ENCODE measurements at regions not wholly inside any gene's neighbourhood (a gene's known extent, or its start where the extent isn't known, plus 50 kb on each side); places are given as distances from the start of the nearest gene placed in this dataset.

DNA sequence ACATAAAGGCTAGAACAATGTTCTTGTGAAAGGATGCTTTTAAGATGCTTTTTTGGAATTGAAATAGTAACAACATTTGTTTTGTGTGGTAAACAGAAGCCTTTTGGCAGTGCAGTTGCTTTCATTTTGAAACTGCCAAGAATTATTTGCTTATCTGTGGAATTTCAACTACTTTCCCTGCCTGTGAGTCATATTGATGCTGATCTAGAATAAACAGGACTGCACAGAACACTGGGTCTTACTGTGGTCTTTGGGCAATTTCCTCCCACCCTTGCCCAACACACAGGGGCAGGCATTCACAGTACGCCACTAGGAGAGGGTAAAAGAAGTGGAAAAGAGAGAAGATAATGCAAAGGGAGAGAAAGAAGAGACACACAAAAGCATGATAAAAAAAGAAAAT, 483.7 kb downstream of the ELAVL2 start:
- Histone ChIP-seq H2AFZ (replicated peaks) (no peak overlapping the region), H3K4me3 (no peak overlapping the region), H4K20me1 (ENCODE audit: low read depth) (no peaks in the 10 kb centered on the region), H3K9ac (no peak overlapping the region), H3K4me1 (peaks cover 16% of the 10 kb centered on the region), H3K36me3 (no peaks in the 10 kb centered on the region), H3K4me2 (no peak overlapping the region), H3F3A (ENCODE audit: low read depth) (no peaks in the 10 kb centered on the region), H3K27me3 (no peaks in the 10 kb centered on the region), H3K9me3 (ENCODE audit: low read depth) (no peaks in the 10 kb centered on the region), H3K27ac (no peak overlapping the region), H3K79me2 (ENCODE audit: low read depth) (no peaks in the 10 kb centered on the region)
- TF ChIP-seq EZH2 (IDR thresholded peaks at IDR 0.05) (no peak), EZH2phosphoT487 (IDR thresholded peaks at IDR 0.05) (no peak)
- TF ChIP-seq, protein P1, sequence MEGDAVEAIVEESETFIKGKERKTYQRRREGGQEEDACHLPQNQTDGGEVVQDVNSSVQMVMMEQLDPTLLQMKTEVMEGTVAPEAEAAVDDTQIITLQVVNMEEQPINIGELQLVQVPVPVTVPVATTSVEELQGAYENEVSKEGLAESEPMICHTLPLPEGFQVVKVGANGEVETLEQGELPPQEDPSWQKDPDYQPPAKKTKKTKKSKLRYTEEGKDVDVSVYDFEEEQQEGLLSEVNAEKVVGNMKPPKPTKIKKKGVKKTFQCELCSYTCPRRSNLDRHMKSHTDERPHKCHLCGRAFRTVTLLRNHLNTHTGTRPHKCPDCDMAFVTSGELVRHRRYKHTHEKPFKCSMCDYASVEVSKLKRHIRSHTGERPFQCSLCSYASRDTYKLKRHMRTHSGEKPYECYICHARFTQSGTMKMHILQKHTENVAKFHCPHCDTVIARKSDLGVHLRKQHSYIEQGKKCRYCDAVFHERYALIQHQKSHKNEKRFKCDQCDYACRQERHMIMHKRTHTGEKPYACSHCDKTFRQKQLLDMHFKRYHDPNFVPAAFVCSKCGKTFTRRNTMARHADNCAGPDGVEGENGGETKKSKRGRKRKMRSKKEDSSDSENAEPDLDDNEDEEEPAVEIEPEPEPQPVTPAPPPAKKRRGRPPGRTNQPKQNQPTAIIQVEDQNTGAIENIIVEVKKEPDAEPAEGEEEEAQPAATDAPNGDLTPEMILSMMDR (IDR thresholded peaks at IDR 0.05): no peak
- Mint-ChIP-seq H3K27ac (no peak overlapping the region), H3K36me3 (no peaks in the 10 kb centered on the region), H3K27me3 (ENCODE audit: insufficient read depth, low read depth) (no peaks in the 10 kb centered on the region), H3K9me3 (peaks cover 12% of the 10 kb centered on the region), H3K4me3 (no peak overlapping the region), H3K4me1 (no peaks in the 10 kb centered on the region)
- DNase-seq (ENCODE audit: low spot score): no peak

DNA sequence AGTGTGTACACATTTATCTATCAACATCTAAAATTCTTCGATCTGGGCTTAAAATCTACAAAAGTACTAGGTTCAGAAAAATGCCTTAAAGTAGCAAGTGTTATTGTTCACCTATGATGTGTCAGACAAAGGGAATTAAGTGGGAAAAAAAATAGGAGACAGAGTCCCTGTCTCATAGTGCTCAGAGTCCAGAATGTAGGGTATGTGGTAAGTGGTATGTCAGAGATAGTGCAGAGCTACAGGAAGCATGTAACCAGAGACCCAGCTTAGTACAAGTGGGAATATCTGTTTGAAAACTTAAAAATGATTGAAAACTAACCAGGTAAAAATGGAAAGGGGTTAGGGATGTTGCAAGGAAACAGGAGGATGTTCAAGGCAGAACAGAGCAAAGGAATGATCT, 482.8 kb downstream of the ELAVL2 start:
- peaks cover 12% of the 10 kb centered on the region for H3K9me3 Mint-ChIP-seq
- Histone ChIP-seq H3K9me3 (ENCODE audit: low read depth) (no peaks in the 10 kb centered on the region), H3K27me3 (no peaks in the 10 kb centered on the region), H3K27ac (no peak overlapping the region), H2AFZ (replicated peaks) (no peak overlapping the region), H3K4me2 (no peak overlapping the region), H4K20me1 (ENCODE audit: low read depth) (no peaks in the 10 kb centered on the region), H3K4me1 (peaks cover 16% of the 10 kb centered on the region), H3K79me2 (ENCODE audit: low read depth) (no peaks in the 10 kb centered on the region), H3K4me3 (no peak overlapping the region), H3K36me3 (no peaks in the 10 kb centered on the region), H3F3A (ENCODE audit: low read depth) (no peaks in the 10 kb centered on the region), H3K9ac (no peak overlapping the region)
- H3K4me3 Mint-ChIP-seq: no peak overlapping the region
- no peak for DNase-seq (ENCODE audit: low spot score)
- no peak overlapping the region for H3K27ac Mint-ChIP-seq
- H3K27me3 Mint-ChIP-seq (ENCODE audit: insufficient read depth, low read depth): no peaks in the 10 kb centered on the region
- no peaks in the 10 kb centered on the region for H3K4me1 Mint-ChIP-seq
- H3K36me3 Mint-ChIP-seq: no peaks in the 10 kb centered on the region
- TF ChIP-seq EZH2 (IDR thresholded peaks at IDR 0.05): no peak
- TF ChIP-seq, protein P1 (IDR thresholded peaks at IDR 0.05): no peak

DNA sequence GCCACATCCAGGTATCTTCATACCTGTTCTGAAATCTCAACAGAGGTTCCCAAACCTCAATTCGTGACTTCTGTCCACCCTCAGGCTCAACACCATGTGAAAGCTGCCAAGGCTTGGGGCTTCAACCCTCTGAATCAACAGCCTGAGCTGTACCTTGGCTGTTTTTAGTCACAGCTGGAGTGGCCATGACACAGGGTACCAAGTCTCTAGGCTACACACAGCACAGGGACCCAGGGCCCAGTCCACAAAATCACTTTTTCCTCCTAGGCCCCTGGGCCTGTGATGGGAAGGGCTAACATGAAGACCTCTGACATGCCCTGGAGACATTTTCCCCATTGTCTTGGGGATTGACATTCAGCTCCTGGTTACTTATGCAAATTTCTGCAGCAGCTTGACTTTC, 464.9 kb downstream of the ELAVL2 start:
- no peak for TF ChIP-seq EZH2phosphoT487 (IDR thresholded peaks at IDR 0.05)
- no peak for TF ChIP-seq EZH2 (IDR thresholded peaks at IDR 0.05)
- TF ChIP-seq, protein P1 (IDR thresholded peaks at IDR 0.05): no peak
- H3K9me3 ChIP-seq (ENCODE audit: low read depth): peaks cover 4% of the 10 kb centered on the region
- Mint-ChIP-seq H3K9me3 (peaks cover 17% of the 10 kb centered on the region), H3K36me3 (no peaks in the 10 kb centered on the region), H3K4me3 (no peak overlapping the region), H3K27ac (no peak overlapping the region), H3K27me3 (ENCODE audit: insufficient read depth, low read depth) (no peaks in the 10 kb centered on the region), H3K4me1 (peaks cover under 1% of the 10 kb centered on the region)
- no peak for DNase-seq (ENCODE audit: low spot score)
- no peak overlapping the region for H3K4me2 ChIP-seq
- H4K20me1 ChIP-seq (ENCODE audit: low read depth): no peaks in the 10 kb centered on the region
- no peak overlapping the region for H3K4me3 ChIP-seq
- no peaks in the 10 kb centered on the region for H3K79me2 ChIP-seq (ENCODE audit: low read depth)
- H3K27me3 ChIP-seq: no peaks in the 10 kb centered on the region
- no peaks in the 10 kb centered on the region for H3K36me3 ChIP-seq
- H2AFZ ChIP-seq (replicated peaks): no peak overlapping the region
- H3K27ac ChIP-seq: no peak overlapping the region
- no peaks in the 10 kb centered on the region for H3F3A ChIP-seq (ENCODE audit: low read depth)
- H3K9ac ChIP-seq: no peak overlapping the region
- H3K4me1 ChIP-seq: no peaks in the 10 kb centered on the region

DNA sequence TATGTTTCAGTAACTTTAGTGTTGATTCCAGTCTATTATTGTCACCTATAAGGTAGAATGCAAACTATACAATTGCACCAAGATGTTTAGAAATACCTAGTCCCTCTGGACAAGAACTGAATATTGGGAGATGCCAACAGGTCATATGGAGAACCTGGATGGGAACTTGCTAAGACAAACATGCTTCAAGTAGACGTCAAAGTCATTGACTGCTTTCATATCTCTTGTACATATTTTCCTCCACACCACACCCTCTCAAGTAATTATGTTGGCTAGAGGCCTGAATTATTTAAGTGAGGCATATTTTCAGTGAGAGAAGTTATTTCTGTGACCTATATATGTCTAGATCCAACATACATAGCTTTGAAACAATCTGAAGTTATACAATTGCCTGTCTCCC, 453.3 kb downstream of the ELAVL2 start:
- H4K20me1 ChIP-seq (ENCODE audit: low read depth): no peaks in the 10 kb centered on the region
- no peaks in the 10 kb centered on the region for H3K27me3 ChIP-seq
- H3F3A ChIP-seq (ENCODE audit: low read depth): no peaks in the 10 kb centered on the region
- H3K9ac ChIP-seq: no peak overlapping the region
- no peak overlapping the region for H2AFZ ChIP-seq (replicated peaks)
- no peak overlapping the region for H3K27ac ChIP-seq
- H3K36me3 Mint-ChIP-seq: no peaks in the 10 kb centered on the region
- H3K9me3 ChIP-seq (ENCODE audit: low read depth): no peaks in the 10 kb centered on the region
- TF ChIP-seq, protein P1 (IDR thresholded peaks at IDR 0.05): no peak
- TF ChIP-seq EZH2phosphoT487 (IDR thresholded peaks at IDR 0.05) (no peak), EZH2 (IDR thresholded peaks at IDR 0.05) (no peak)
- no peak overlapping the region for H3K4me2 ChIP-seq
- H3K9me3 Mint-ChIP-seq: no peaks in the 10 kb centered on the region
- H3K27me3 Mint-ChIP-seq (ENCODE audit: insufficient read depth, low read depth): no peaks in the 10 kb centered on the region
- H3K36me3 ChIP-seq: no peaks in the 10 kb centered on the region
- H3K4me1 ChIP-seq: no peaks in the 10 kb centered on the region
- no peak overlapping the region for H3K4me3 Mint-ChIP-seq
- no peaks in the 10 kb centered on the region for H3K79me2 ChIP-seq (ENCODE audit: low read depth)
- no peaks in the 10 kb centered on the region for H3K4me1 Mint-ChIP-seq
- no peak for DNase-seq (ENCODE audit: low spot score)
- no peak overlapping the region for H3K4me3 ChIP-seq
- no peak overlapping the region for H3K27ac Mint-ChIP-seq

All from neural progenitor cell (in vitro differentiated cells).